Right atrium auricular region (tissue), 2 donors: ENCODE measurements at regions not wholly inside any gene's neighbourhood (a gene's known extent, or its start where the extent isn't known, plus 50 kb on each side); places are given as distances from the start of the nearest gene placed in this dataset.

ENCODE experiments used
- DNase-seq: peaks from one replicate; pipeline ENCODE4 v3.0.0-alpha.2; 2019; ENCODE audit warnings: low spot score
- H3K27ac ChIP-seq, 2 donors: fragments of 200-600 bp; sonication (generic); 1 replicate in 1 of 2; 2 replicates in 1 of 2; pipeline ENCODE4 v1.5.1; 2016 to 2019
- H3K27me3 ChIP-seq, 2 donors: fragments of 200-600 bp; sonication (generic); one replicate each; pipeline versions ENCODE4 v1.5.1 to v1.6.0; 2017 to 2019
- H3K36me3 ChIP-seq: fragments of 200-600 bp; sonication (generic); one replicate; pipeline ENCODE4 v1.5.1; 2016
- H3K4me1 ChIP-seq, 2 donors: fragments of 200-600 bp; sonication (generic); one replicate each; pipeline versions ENCODE4 v1.5.1 to v1.6.0; 2017 to 2019
- H3K4me3 ChIP-seq, 2 donors: fragments of 200-600 bp; sonication (generic); 1 replicate in 1 of 2; 2 replicates in 1 of 2; pipeline ENCODE4 v1.5.1; 2017 to 2019; ENCODE audit warnings: mild to moderate bottlenecking in 1 of 2, moderate library complexity in 1 of 2
- H3K9me3 ChIP-seq, 2 donors: fragments of 200-600 bp; sonication (generic); one replicate each; pipeline ENCODE4 v1.5.1; 2019
- CTCF ChIP-seq, 2 donors: fragments of 200-600 bp; sonication (generic); IDR thresholded peaks; one replicate each; pipeline ENCODE4 v1.5.1; 2019; ENCODE audit warnings: antibody characterized with exemption in 2 of 2

- H3K4me3 ChIP-seq: no peak overlapping the region
- TF ChIP-seq CTCF (IDR thresholded peaks at IDR 0.05): no peak
Measured at GRCh38 chr2:59798687-59799232, 754.7 kb downstream of the BCL11A start.

GRCh38 chr2:59791004-59791618, 762.3 kb downstream of the BCL11A start:
- no peak overlapping the region for H3K27ac ChIP-seq
- TF ChIP-seq CTCF (IDR thresholded peaks at IDR 0.05): no peak
- no peaks in the 10 kb centered on the region for H3K4me1 ChIP-seq
- H3K4me3 ChIP-seq: no peak overlapping the region
- no peaks in the 10 kb centered on the region for H3K36me3 ChIP-seq
- H3K27me3 ChIP-seq: no peaks in the 10 kb centered on the region
- peaks cover 0 to 8% of the 10 kb centered on the region in 2 donors for H3K9me3 ChIP-seq
- no peak for DNase-seq

More at GRCh38 chr2:59798687-59799232, 754.7 kb downstream of the BCL11A start:
- Histone ChIP-seq H3K4me1 (no peaks in the 10 kb centered on the region), H3K9me3 (peaks cover 0 to 20% of the 10 kb centered on the region in 2 donors), H3K36me3 (no peaks in the 10 kb centered on the region), H3K27ac (no peak overlapping the region), H3K27me3 (no peaks in the 10 kb centered on the region)
- no peak for DNase-seq

GRCh38 chr2:59790186-59791003, 763.1 kb downstream of the BCL11A start:
- no peak for TF ChIP-seq CTCF (IDR thresholded peaks at IDR 0.05)
- H3K9me3 ChIP-seq: peaks cover 0 to 8% of the 10 kb centered on the region in 2 donors
- no peaks in the 10 kb centered on the region for H3K4me1 ChIP-seq
- H3K27me3 ChIP-seq: no peaks in the 10 kb centered on the region
- H3K36me3 ChIP-seq: no peaks in the 10 kb centered on the region
- H3K4me3 ChIP-seq: no peak overlapping the region
- no peak overlapping the region for H3K27ac ChIP-seq
- no peak for DNase-seq

- Histone ChIP-seq H3K4me1 (no peaks in the 10 kb centered on the region), H3K4me3 (no peak overlapping the region), H3K36me3 (no peaks in the 10 kb centered on the region), H3K27ac (no peak overlapping the region), H3K27me3 (no peaks in the 10 kb centered on the region), H3K9me3 (peaks cover 0 to 8% of the 10 kb centered on the region in 2 donors)
- no peak for DNase-seq
- TF ChIP-seq CTCF (IDR thresholded peaks at IDR 0.05): no peak
Measured at GRCh38 chr2:59789523-59789922, 763.9 kb downstream of the BCL11A start.

- Histone ChIP-seq H3K9me3 (no peaks in the 10 kb centered on the region), H3K27ac (no peak overlapping the region), H3K36me3 (no peaks in the 10 kb centered on the region), H3K4me1 (no peaks in the 10 kb centered on the region), H3K4me3 (no peak overlapping the region), H3K27me3 (no peaks in the 10 kb centered on the region)
- DNase-seq: no peak
- no peak for TF ChIP-seq CTCF (IDR thresholded peaks at IDR 0.05)
Measured at GRCh38 chr2:59787095-59787494, 766.4 kb downstream of the BCL11A start.
